C4-2B (cell line): ENCODE measurements at regions not wholly inside any gene's neighbourhood (a gene's known extent, or its start where the extent isn't known, plus 50 kb on each side); places are given as distances from the start of the nearest gene placed in this dataset.

ENCODE experiments used
- ZFX ChIP-seq: fragments of 450-650 bp; IDR thresholded peaks from 2 replicates; pipeline ENCODE4 v1.6.1; 2017
- TF ChIP-seq, protein P1 (sequence below): fragments of 450-650 bp; conservative IDR thresholded peaks from 2 replicates; pipeline ENCODE4 v1.5.1; 2017; ENCODE audit warnings: mild to moderate bottlenecking

- TF ChIP-seq, protein P1, sequence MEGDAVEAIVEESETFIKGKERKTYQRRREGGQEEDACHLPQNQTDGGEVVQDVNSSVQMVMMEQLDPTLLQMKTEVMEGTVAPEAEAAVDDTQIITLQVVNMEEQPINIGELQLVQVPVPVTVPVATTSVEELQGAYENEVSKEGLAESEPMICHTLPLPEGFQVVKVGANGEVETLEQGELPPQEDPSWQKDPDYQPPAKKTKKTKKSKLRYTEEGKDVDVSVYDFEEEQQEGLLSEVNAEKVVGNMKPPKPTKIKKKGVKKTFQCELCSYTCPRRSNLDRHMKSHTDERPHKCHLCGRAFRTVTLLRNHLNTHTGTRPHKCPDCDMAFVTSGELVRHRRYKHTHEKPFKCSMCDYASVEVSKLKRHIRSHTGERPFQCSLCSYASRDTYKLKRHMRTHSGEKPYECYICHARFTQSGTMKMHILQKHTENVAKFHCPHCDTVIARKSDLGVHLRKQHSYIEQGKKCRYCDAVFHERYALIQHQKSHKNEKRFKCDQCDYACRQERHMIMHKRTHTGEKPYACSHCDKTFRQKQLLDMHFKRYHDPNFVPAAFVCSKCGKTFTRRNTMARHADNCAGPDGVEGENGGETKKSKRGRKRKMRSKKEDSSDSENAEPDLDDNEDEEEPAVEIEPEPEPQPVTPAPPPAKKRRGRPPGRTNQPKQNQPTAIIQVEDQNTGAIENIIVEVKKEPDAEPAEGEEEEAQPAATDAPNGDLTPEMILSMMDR: no peak
- TF ChIP-seq ZFX: no peak
Observed at GRCh38 chr10:53719658-53720057, 947.1 kb upstream of the MBL2 start.
